HCT116 (cell line): ENCODE measurements at regions not wholly inside any gene's neighbourhood (a gene's known extent, or its start where the extent isn't known, plus 50 kb on each side); places are given as distances from the start of the nearest gene placed in this dataset.

Experiments used
- ATAC-seq: fragments of 200-7000 bp; cut with Tn5 transposase; 2 replicates; pipeline ENCODE4 v1.9.1; 2020; ENCODE audit warnings: mild to moderate bottlenecking, moderate library complexity
- BruUV-seq: library from RNA; stranded (reverse); fragments of 400-500 nt; replicated peaks from 2 replicates; lab custom pipeline; 2021; lab: Mats Ljungman, UMichigan
- CTCF ChIA-PET: fragments of 300-600 bp; sonication (Branson Sonifier 250); formaldehyde crosslinking; loops from one replicate; lab custom pipeline; 2021; ENCODE audit warnings: antibody characterized with exemption; lab: Charles Lee
- POLR2A ChIA-PET: fragments of 300-600, 350-600 bp; sonication (Branson Sonifier 250); formaldehyde crosslinking; loops from one replicate; lab custom pipeline; 2021; ENCODE audit warnings: antibody characterized with exemption; lab: Charles Lee
- RAD21 ChIA-PET, 2 experiments: fragments of 300-600 bp; sonication (Branson Sonifier 250); formaldehyde crosslinking; loops; one replicate each; lab custom pipeline; 2023; ENCODE audit warnings: low total read pairs in 2 of 2; ENCODE audit not compliant: uncharacterized antibody in 2 of 2, unreplicated experiment in 2 of 2, low non-redundant PET in 1 of 2; lab: Charles Lee
- DNase-seq: peaks from one replicate; pipeline ENCODE4 v3.0.0-alpha.2; 2010; ENCODE audit warnings: low read depth, low spot score
- H2AFZ ChIP-seq: fragments of 200-600 bp; shearing (Covaris generic), sonication (generic); 2 replicates; pipeline ENCODE4 v1.6.1; 2017; ENCODE audit warnings: low read depth, mixed run types, mixed read lengths, antibody characterized with exemption, low read length; ENCODE audit not compliant: poor library complexity, severe bottlenecking
- H3K27ac ChIP-seq: 2 replicates; pipeline ENCODE4 v1.5.1; 2012; ENCODE audit warnings: low read depth, low read length
- H3K27me3 ChIP-seq: fragments of 200-600 bp; sonication (generic); 2 replicates; pipeline ENCODE4 v1.6.1; 2016; ENCODE audit warnings: mixed run types, low read length, mixed read lengths; ENCODE audit not compliant: insufficient read depth
- H3K36me3 ChIP-seq, 2 experiments: fragments of 200-500 bp in 1 of 2; fragments of 200-600 bp in 1 of 2; sonication (Bioruptor generic) in 1 of 2; sonication (generic) in 1 of 2; 2 replicates each; pipeline versions ENCODE4 v1.5.1 to v1.6.1; 2014 to 2016; ENCODE audit warnings: low read length in 2 of 2, inconsistent platforms in 1 of 2, mixed read lengths in 1 of 2, mixed run types in 1 of 2; ENCODE audit not compliant: insufficient read depth in 2 of 2, control insufficient read depth in 1 of 2
- H3K4me1 ChIP-seq, 2 experiments: fragments of 200-600 bp in 1 of 2; sonication (generic) in 1 of 2; 2 replicates each; pipeline versions ENCODE4 v1.5.1 to v1.6.1; 2012 to 2017; ENCODE audit warnings: low read length in 2 of 2, inconsistent platforms in 1 of 2, mild to moderate bottlenecking in 1 of 2, mixed read lengths in 1 of 2, mixed run types in 1 of 2, moderate library complexity in 1 of 2; ENCODE audit not compliant: insufficient read depth in 2 of 2, control insufficient read depth in 1 of 2
- H3K4me2 ChIP-seq: fragments of 200-600 bp; sonication (generic); 2 replicates; pipeline ENCODE4 v1.6.1; 2017; ENCODE audit warnings: mixed run types, low read length, mixed read lengths
- H3K4me3 ChIP-seq, 2 experiments: fragments of 200-600 bp in 1 of 2; sonication (generic) in 1 of 2; replicated peaks in 1 of 2; 2 replicates each; pipeline ENCODE4 v1.5.1; 2011 to 2016; ENCODE audit warnings: low read length in 2 of 2, control low read depth in 1 of 2, low read depth in 1 of 2, mild to moderate bottlenecking in 1 of 2, mixed read lengths in 1 of 2, mixed run types in 1 of 2
- H3K79me2 ChIP-seq: fragments of 200-600 bp; sonication (generic); 2 replicates; pipeline ENCODE4 v1.6.1; 2017; ENCODE audit warnings: mild to moderate bottlenecking, mixed run types, low read length, moderate library complexity, mixed read lengths; ENCODE audit not compliant: insufficient read depth
- H3K9ac ChIP-seq: fragments of 200-600 bp; sonication (generic); 2 replicates; pipeline ENCODE4 v1.6.1; 2016; ENCODE audit warnings: low read length, mixed read lengths
- H3K9me2 ChIP-seq: fragments of 200-600 bp; sonication (generic), shearing (Covaris generic); 2 replicates; pipeline ENCODE4 v1.6.1; 2017; ENCODE audit warnings: mixed run types, mild to moderate bottlenecking, moderate library complexity; ENCODE audit not compliant: insufficient read depth
- H3K9me3 ChIP-seq, 2 experiments: fragments of 200-500 bp in 1 of 2; fragments of 200-600 bp in 1 of 2; sonication (Bioruptor generic) in 1 of 2; sonication (generic) in 1 of 2; 2 replicates each; pipeline ENCODE4 v1.6.1; 2014 to 2017; ENCODE audit warnings: low read length in 2 of 2, mixed read lengths in 2 of 2, inconsistent platforms in 1 of 2, low read depth in 1 of 2, mild to moderate bottlenecking in 1 of 2, mixed run types in 1 of 2, moderate library complexity in 1 of 2; ENCODE audit not compliant: control insufficient read depth in 1 of 2, insufficient read depth in 1 of 2
- H4K20me1 ChIP-seq: fragments of 200-600 bp; sonication (generic), shearing (Covaris generic); 2 replicates; pipeline ENCODE4 v1.6.1; 2017; ENCODE audit warnings: mixed run types, mild to moderate bottlenecking, moderate library complexity; ENCODE audit not compliant: insufficient read depth
- CBX3 ChIP-seq: IDR thresholded peaks from 2 replicates; pipeline ENCODE4 v1.6.1; 2012; ENCODE audit warnings: low read depth
- CTCF ChIP-seq, 3 experiments: fragments of 200-600 bp in 1 of 3; sonication (generic) in 1 of 3; IDR thresholded peaks in 2 of 3; conservative IDR thresholded peaks in 1 of 3; 2 replicates each; pipeline ENCODE4 v1.5.1; 2012 to 2017; ENCODE audit warnings: low read depth in 2 of 3, low read length in 2 of 3, antibody characterized with exemption in 1 of 3, borderline replicate concordance in 1 of 3, control low read depth in 1 of 3, mild to moderate bottlenecking in 1 of 3, mixed read lengths in 1 of 3, mixed run types in 1 of 3, moderate library complexity in 1 of 3; ENCODE audit not compliant: insufficient read depth in 1 of 3
- ELF1 ChIP-seq: IDR thresholded peaks from 2 replicates; pipeline ENCODE4 v1.6.1; 2012; ENCODE audit warnings: low read depth, borderline replicate concordance
- EZH2 ChIP-seq: fragments of 200-600 bp; sonication (generic); IDR thresholded peaks from 2 replicates; pipeline ENCODE4 v1.6.1; 2017; ENCODE audit warnings: antibody characterized with exemption, mixed run types
- FOSL1 ChIP-seq: IDR thresholded peaks from 2 replicates; pipeline ENCODE4 v1.6.1; 2012; ENCODE audit warnings: low read depth
- JUND ChIP-seq: IDR thresholded peaks from 2 replicates; pipeline ENCODE4 v1.6.1; 2012
- MAX ChIP-seq: IDR thresholded peaks from 2 replicates; pipeline ENCODE4 v1.6.1; 2012
- POLR2A ChIP-seq: IDR thresholded peaks from 2 replicates; pipeline ENCODE4 v1.7.0; 2011; ENCODE audit warnings: borderline replicate concordance; ENCODE audit not compliant: insufficient read depth, insufficient read length; ENCODE audit errors: extremely low read depth
- POLR2AphosphoS5 ChIP-seq: IDR thresholded peaks from 2 replicates; pipeline ENCODE4 v1.6.1; 2011; ENCODE audit warnings: mild to moderate bottlenecking, low read depth, low read length, moderate library complexity
- REST ChIP-seq: IDR thresholded peaks from 2 replicates; pipeline ENCODE4 v1.6.1; 2012; ENCODE audit warnings: low read depth
- SIN3A ChIP-seq: IDR thresholded peaks from 2 replicates; pipeline ENCODE4 v1.6.1; 2012; ENCODE audit warnings: low read depth
- SP1 ChIP-seq: IDR thresholded peaks from 2 replicates; pipeline ENCODE4 v1.6.1; 2012; ENCODE audit warnings: low read depth
- YY1 ChIP-seq: IDR thresholded peaks from 2 replicates; pipeline ENCODE4 v1.6.1; 2011; ENCODE audit warnings: low read length, low read depth, moderate library complexity, mild to moderate bottlenecking; ENCODE audit not compliant: insufficient replicate concordance; ENCODE audit errors: extremely low read depth
- ZFX ChIP-seq: fragments of 450-650 bp; IDR thresholded peaks from 2 replicates; pipeline ENCODE4 v1.6.1; 2017
- ZNF274 ChIP-seq: fragments of 200-500 bp; sonication (Bioruptor generic); IDR thresholded peaks from 2 replicates; pipeline ENCODE4 v1.6.1; 2014; ENCODE audit warnings: mild to moderate bottlenecking, low read depth, low read length, inconsistent platforms
- intact Hi-C: fragments of 100-400 bp; cut with micrococcal nuclease; formaldehyde crosslinking; loops from 2 replicates; pipeline ENCODE4 v1.10.0; 2022
- TF ChIP-seq, protein P1 (sequence below): IDR thresholded peaks from 2 replicates; pipeline ENCODE4 v1.6.1; 2011; ENCODE audit warnings: mild to moderate bottlenecking, low read length, moderate library complexity; ENCODE audit not compliant: insufficient replicate concordance; ENCODE audit errors: extremely low read depth
- TF ChIP-seq, protein P2 (sequence below): IDR thresholded peaks from 2 replicates; pipeline ENCODE4 v1.6.1; 2012

- Histone ChIP-seq H4K20me1 (no peaks in the 10 kb centered on the region), H3K36me3 (no peaks in the 10 kb centered on the region), H3K27me3 (no peaks in the 10 kb centered on the region), H3K4me1 (no peaks in the 10 kb centered on the region), H3K79me2 (no peaks in the 10 kb centered on the region), H2AFZ (no peak overlapping the region), H3K9me2 (no peaks in the 10 kb centered on the region), H3K4me3 (no peak overlapping the region), H3K4me2 (no peak overlapping the region), H3K27ac (no peak overlapping the region), H3K9ac (no peak overlapping the region), H3K9me3 (no peaks in the 10 kb centered on the region)
- ATAC-seq (no peak), DNase-seq (no peak)
- CTCF ChIA-PET = no interaction called here
- intact Hi-C loops = no loop called here
- no TSS peak for BruUV-seq
- POLR2A ChIA-PET = no interaction called here
- TF ChIP-seq, protein P1, sequence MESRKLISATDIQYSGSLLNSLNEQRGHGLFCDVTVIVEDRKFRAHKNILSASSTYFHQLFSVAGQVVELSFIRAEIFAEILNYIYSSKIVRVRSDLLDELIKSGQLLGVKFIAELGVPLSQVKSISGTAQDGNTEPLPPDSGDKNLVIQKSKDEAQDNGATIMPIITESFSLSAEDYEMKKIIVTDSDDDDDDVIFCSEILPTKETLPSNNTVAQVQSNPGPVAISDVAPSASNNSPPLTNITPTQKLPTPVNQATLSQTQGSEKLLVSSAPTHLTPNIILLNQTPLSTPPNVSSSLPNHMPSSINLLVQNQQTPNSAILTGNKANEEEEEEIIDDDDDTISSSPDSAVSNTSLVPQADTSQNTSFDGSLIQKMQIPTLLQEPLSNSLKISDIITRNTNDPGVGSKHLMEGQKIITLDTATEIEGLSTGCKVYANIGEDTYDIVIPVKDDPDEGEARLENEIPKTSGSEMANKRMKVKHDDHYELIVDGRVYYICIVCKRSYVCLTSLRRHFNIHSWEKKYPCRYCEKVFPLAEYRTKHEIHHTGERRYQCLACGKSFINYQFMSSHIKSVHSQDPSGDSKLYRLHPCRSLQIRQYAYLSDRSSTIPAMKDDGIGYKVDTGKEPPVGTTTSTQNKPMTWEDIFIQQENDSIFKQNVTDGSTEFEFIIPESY = no peak
- TF ChIP-seq ELF1 = no peak
- TF ChIP-seq MAX = no peak
- TF ChIP-seq EZH2 = no peak
- TF ChIP-seq ZNF274 = no peak
- TF ChIP-seq POLR2A = no peak
- TF ChIP-seq YY1 = no peak
- no peak for TF ChIP-seq ZFX
- TF ChIP-seq, protein P2, sequence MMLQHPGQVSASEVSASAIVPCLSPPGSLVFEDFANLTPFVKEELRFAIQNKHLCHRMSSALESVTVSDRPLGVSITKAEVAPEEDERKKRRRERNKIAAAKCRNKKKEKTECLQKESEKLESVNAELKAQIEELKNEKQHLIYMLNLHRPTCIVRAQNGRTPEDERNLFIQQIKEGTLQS = no peak
- TF ChIP-seq CBX3 = no peak
- no peak for TF ChIP-seq CTCF (IDR thresholded peaks at IDR 0.05 in 2 of 3, conservative IDR thresholded peaks at IDR 0.05 in 1 of 3; ENCODE audit: borderline replicate concordance in 1 of 3, insufficient read depth in 1 of 3, low read depth in 2 of 3, low read length in 2 of 3)
- no peak for TF ChIP-seq SIN3A
- TF ChIP-seq FOSL1 = no peak
- TF ChIP-seq POLR2AphosphoS5 = no peak
- TF ChIP-seq SP1 = no peak
- no peak for TF ChIP-seq JUND
- no peak for TF ChIP-seq REST
- RAD21 ChIA-PET = no interaction called here
These were observed 79.5 kb upstream of the ATXN1 start for GRCh38 chr6:16840725-16841124.
